NCI-H146 treated with DMSO at 0.1 percent for 48 hours (cell line): ENCODE measurements at regions not wholly inside any gene's neighbourhood (a gene's known extent, or its start where the extent isn't known, plus 50 kb on each side); places are given as distances from the start of the nearest gene placed in this dataset.
"Not testable (repeated sequence)": the region's sequence is repeated elsewhere in the genome, so short reads cannot be mapped to it uniquely, and the experiment has no call there.

Source experiments
- DNase-seq: peaks from one replicate; lab custom pipeline; 2025; ENCODE audit not compliant: unreplicated experiment; lab: John Stamatoyannopoulos, UW

DNA sequence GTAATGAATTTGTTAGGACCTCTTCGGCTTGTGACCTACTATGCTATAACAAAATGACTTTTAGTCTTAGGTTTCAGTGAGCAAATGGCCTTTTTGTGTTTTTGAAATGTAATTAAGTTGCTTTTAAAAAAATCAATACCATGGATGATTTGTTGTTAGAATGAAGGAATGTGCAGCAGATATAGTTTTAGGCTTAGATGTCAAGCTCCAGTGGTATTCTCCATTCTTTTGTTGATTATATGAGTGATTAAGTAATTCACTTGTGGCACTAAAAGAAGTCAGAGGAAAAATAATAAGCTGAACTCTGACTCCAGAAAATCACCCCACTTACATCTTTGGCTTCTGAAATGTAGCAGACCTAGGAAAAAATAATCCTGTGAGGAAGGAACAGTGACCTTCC is 474.1 kb upstream of the MIS18BP1 start:
- no peak for DNase-seq

- no peak for DNase-seq
Measured at GRCh38 chr14:45721472-45721871, 468.5 kb upstream of the MIS18BP1 start.

- DNase-seq: peak; percentile 1
Measured at GRCh38 chr14:45716572-45716971, 463.6 kb upstream of the MIS18BP1 start.

GRCh38 chr14:45715946-45716345 is 462.9 kb upstream of the MIS18BP1 start:
- DNase-seq: no peak

DNA sequence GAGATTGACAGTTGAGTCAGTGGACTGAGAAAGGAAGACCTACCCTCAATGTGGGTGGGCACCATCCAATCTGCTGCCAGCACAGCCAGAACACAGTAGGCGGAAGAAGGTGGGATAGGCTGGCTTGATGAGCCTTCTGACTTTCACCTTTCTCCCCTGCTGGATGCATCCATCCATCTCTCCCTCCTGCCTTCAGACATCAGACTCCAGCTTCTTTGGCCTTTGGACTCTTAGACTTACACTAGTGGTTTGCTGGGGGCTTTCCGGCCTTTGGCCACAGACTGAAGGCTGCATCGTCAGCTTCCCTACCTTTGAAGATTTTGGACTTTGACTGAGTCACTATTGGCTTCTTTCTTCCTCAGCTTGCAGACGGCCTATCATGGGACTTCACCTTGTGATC is 456.5 kb upstream of the MIS18BP1 start:
- DNase-seq: no peak

GRCh38 chr14:45705940-45706534 is 453.0 kb upstream of the MIS18BP1 start:
- no peak for DNase-seq

- DNase-seq: no peak
Measured at GRCh38 chr14:45699471-45699870, 446.5 kb upstream of the MIS18BP1 start.

DNA sequence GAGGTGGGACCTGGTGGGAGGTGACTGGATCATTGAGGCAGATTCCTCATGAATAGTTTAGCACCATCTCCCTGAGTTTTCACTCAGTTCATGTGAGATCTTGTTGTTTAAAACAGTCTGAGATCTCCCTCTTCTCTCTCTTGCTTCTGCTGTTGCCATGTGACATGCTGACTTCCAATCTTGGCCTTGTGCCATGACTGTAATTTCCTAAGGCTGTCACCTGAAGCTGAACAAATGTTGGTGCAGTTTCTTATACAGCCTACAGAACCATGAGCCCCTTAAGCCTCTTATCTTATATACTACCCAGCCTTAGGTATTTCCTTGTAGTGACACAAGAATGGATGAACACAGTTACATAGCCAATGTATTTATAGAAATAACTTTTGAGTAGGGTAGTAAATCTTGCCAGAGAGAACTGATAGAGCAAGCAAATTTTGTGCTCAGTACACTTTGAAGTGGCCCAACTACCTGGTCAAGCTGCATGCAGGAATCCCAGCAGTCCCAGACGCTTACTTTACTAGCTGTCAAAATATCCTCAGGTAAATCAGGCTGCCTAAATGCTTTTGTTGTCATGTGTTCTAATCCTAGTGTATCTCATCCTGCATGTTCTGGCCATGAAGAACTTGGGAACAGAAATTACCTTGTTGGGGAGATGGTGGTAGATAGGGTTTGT is 445.6 kb upstream of the MIS18BP1 start:
- DNase-seq: no peak

GRCh38 chr14:45686771-45687170 is 433.8 kb upstream of the MIS18BP1 start:
- no peak for DNase-seq

- no peak for DNase-seq
Measured at GRCh38 chr14:45680531-45680930, 427.5 kb upstream of the MIS18BP1 start.

DNA sequence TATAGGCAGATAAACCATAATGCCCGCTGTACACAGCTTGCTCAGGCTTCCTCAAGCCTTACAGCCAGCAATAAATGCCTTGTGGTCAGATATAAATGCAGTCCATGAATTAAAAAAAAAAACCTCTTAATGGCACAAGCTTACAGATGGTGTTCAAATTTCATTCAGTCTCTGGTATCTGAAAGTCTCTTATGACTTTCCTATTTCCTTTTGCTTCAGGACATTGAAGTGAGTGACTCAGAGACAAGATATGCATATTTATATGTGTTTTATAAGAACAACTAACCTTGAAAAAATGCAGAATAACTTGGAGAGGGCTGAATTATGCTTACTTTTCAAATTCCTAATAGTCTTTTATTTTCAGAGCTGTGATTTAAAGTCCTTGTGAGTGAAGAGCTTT is 426.9 kb upstream of the MIS18BP1 start:
- DNase-seq: no peak

DNA sequence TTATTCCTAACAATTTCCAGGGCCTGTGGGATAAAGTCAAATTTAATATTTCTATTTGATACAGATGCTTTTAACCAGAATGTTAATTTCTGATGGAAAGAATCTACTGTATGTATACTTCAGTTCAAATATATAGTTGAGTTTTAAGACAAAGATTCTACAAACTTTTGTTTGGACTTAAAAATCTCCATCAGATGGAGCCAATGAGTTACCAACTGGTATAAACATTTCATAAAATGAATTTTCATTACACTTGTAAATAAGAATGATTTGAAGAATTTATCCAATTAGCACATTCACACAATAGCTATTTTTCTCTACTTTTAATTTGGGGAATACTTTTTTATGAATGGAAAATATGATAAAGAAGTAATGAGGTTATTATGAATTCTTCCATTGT is 425.2 kb upstream of the MIS18BP1 start:
- no peak for DNase-seq

DNA sequence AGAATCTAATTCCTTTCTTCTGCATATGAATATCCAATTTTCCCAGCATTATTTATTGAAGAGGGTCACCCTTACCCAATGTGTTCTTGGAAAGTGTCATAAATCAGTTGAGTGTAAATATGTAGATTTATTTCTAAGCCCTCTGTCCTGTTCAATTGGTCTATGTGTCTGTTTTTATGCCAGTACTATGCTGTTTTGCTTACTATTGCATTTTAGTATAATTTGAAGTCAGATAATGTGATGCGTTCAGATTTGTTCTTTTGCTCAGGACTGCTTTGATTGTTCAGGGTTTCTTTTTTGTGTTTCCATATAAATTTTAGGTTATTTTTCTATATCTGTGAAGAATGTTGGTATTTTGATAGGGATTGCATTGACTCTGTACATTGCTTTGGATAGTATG is 420.4 kb upstream of the MIS18BP1 start:
- no peak for DNase-seq

GRCh38 chr14:45664668-45665356 is 411.8 kb upstream of the MIS18BP1 start:
- DNase-seq: no peak

DNA sequence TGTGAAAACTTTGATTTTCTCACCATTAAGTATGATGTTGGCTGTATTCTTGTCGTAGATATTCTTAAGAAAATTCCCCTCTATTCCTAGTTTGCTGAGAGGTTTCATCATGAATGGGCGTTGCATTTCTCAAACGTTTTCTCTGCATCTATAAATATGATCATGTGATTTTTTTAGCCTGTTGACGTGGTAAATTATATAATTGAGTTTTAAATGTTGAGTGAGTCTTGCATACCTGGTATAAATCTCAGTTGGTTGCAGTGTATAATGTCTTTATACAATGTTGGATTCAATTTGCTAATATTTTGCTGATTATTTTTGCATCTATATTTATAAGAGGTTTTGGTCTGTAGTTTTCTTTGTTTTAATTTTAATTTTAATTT is 405.9 kb upstream of the MIS18BP1 start:
- no peak for DNase-seq

DNA sequence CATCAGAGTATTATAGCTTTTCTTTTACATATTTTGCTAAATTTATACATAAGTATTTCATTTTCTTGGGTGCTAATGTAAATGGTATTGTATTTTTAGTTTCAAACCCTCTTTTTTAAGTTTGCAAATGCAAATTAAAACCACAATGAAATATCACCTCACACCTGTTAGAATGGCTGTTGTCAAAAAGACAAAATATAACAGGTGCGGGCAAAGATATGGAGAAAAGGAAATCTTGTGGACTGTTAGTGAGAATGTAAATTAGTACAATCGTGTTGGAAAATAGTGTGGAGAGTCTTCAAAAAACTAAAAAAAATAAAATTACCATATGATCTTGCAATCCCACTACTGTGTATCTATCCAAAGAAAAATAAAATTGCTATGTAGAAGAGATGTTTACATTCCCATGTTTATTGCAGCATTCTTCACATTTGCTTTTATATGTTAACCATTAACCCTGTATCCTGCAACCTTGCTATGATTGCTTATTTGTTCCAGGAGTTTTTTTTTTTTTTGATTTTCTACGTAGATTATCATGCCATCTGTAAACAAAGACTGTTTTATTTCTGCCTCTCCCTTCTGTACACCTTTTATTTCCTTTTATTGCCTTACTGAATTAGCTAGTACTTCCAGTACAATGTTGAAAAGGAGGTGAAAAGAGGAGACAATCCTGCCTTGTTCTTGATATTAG is 405.4 kb upstream of the MIS18BP1 start:
- no peak for DNase-seq

DNA sequence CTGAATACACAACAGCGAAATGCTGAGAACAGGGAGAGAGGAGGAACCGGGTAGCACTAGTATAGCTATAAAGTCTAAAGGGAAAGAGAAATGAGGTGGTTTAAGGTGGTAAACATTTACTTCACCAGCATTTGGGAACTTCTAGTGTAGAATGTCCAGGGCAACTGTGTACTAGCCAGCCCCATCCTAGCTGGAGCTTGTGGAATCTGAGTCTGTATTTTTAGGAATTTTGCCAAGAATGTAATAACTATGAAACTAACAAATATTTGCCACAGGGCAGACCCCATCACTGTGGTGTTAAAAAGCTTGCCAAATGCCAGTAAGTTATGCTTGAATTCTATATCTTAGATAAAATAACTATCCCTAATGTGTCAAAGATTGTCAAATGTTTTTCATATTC is 398.9 kb upstream of the MIS18BP1 start:
- DNase-seq: no peak

DNA sequence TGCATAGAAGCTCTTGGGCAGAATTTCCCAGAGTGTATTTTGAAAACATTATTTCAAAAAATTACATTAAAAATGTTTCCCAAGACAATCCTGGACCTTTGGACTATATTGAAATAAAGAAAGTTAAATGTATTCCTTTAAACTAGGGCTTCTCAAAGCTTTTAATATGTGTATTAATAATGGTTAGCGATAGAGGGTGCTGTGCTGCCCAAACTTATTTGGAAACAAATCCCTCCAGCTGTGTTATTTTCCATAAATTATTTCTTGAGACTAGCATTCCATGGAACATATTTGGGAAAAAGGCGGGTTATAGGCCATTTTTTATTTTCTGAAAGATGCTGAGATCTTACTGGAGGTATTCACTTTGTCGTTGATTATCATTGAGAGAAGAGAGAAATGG is 397.8 kb upstream of the MIS18BP1 start:
- no peak for DNase-seq

DNA sequence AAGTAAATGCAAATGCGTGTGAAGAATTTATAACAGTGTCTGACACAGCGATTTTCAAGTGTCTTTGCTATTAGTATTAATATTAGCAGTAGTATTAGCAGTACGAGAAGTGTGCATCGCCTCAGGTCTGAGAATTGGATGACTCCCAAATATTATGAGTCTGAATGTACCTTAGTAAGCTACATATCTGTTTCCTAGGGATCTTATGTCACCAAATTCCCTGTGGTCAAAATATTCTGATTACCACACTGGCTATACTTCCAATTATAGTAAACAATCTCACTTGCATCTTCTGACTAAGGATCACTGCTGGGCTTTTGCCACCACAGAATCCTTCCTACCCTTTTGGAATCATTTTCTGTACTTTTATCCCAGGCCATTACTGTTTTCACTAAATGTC is 396.0 kb upstream of the MIS18BP1 start:
- no peak for DNase-seq

DNA sequence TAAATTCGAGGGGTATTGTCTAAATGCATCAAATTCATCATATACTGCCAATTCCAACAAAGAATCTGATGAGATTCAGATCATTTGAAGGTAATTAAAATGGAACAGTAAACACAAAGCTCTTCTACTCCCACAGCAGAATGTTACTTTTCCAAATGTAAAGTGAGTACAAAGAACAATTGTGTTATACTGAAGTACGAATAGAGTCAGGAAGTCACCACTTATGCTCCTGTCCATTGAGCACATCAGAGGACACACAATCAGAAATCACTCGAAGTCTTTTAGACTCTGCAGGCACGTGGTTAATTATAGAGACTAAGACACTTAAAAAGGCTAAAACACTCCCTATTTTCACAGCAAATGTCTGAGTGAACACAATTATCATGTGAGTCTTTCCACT is 388.5 kb upstream of the MIS18BP1 start:
- DNase-seq: no peak

- not testable (repeated sequence) for DNase-seq
Measured at GRCh38 chr14:45634651-45635441, 381.8 kb upstream of the MIS18BP1 start.
